HG02970 (cell line): ENCODE measurements at regions not wholly inside any gene's neighbourhood (a gene's known extent, or its start where the extent isn't known, plus 50 kb on each side); places are given as distances from the start of the nearest gene placed in this dataset.

Source experiments
- ATAC-seq: cut with Tn5 transposase; IDR thresholded peaks from one replicate; pipeline ENCODE4 v1.9.1; 2021; ENCODE audit warnings: mild to moderate bottlenecking, moderate library complexity, moderate number of reproducible peaks; ENCODE audit not compliant: unreplicated experiment, low FRiP score

DNA sequence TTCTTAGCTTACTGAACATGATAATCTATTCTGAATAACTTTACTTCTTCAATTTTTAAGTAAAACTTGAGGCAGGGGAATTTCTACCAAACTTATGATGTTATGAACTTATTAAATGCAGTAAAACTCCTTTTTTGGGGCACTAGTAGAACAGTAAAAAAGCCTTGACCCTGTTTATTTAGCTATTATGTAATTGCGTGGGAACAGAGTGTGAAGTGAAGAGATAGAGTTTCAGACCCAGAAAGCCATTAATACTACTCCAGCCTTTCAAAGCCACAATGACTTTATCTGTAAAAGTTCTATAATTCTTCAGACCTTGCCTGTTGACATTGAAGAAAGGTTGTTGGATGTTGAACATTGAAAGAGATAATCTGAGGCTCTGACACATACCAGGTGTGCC lies 638.8 kb upstream of the GRM7 start:
- no peak for ATAC-seq

- ATAC-seq, result no peak
Observed at GRCh38 chr3:6223572-6223971, 637.3 kb upstream of the GRM7 start.

DNA sequence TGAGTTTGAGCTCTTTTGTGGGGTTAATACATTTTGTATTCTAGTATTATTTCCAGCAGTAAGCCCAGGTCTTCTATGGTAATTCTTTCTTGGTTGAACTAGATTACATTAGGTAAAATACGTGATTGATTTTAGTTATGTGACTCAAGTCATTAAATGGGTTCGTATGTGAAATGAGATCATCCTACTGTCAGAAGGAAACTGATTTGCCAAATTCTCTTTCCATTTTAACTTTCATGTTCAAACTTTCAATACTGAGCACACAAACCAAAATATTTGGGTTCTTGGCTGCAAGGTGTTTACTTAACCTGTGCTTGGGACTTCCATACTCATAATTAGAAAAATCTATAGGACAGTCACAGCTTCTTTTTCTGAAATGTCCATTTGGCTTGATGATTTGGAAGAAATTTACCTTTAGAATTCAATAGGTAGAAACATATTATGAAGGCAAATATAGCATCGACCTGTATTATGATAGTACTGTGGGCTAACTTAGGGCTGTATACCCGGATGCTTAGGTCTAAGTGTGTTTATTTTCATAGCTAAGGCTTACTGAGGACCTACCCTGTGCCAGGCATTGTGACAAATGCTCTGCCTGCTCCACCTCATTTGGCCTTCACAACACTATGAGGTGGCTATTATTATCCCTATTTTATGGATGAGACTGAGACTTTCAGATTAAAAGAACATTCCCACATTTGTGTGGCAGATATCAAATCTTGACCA lies 631.8 kb upstream of the GRM7 start:
- no peak for ATAC-seq

GRCh38 chr3:6229778-6230410 lies 631.0 kb upstream of the GRM7 start:
- ATAC-seq, result no peak

DNA sequence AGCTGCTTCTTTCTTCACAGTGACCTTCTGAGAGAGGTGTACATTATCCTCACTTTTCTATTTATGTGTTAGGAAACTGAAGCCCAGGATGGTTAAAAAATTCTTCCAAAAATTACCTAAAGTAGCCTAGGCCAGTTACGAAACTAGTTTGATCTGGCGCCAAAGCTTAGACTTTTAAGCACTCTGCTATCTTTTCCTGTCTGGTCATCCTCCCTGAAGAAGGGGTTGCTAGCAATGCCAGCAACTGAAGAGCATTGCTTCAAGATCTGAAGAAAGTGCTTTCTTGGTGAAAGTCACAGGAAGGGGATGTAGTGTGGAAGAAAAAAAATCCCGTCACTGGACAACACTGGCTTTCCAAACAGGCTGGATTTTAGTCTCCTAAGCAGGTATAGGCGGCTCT lies 618.8 kb upstream of the GRM7 start:
- no peak for ATAC-seq

DNA sequence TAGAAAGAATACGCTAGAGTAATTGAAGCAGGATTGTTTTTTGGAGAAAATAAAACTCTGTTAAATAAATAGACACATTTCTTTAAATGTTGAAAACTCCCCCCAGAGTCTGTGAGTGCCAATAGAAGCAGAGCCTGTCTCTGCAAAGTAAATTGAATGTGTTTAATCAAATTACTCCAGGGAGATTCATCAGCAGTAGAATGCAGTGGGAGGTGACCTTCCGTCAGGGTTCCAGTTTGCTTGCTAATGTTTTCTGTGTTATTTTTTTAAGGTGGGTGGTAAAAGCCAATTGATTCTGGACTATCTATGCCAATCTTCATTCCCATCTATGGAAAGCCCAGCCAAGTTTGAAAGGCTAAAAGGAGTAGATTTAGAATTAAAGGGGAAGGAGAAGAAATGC lies 612.4 kb upstream of the GRM7 start:
- ATAC-seq, result no peak

GRCh38 chr3:6249679-6250078 lies 611.2 kb upstream of the GRM7 start:
- peak; percentile 52 for ATAC-seq

DNA sequence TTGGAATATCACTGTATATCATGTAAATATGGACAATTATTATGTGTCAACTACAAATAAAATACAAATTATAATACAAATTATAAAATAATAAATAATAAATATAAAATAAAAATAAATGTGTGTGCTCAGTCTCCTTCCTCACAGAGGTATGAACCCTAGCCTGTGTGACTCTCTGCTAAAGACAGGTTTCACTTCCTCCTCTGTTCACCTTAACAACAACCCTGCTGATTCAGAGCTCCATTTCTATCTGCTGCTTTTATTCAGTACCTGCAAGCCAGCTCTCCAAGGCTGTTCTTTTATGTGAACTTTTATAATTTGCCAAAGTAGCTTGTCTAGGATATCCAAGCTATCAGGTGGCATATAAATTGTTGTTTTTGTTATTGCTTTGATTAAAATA lies 610.7 kb upstream of the GRM7 start:
- ATAC-seq, result peak; percentile 97

- ATAC-seq, result no peak
Observed at GRCh38 chr3:6251612-6252400, 609.1 kb upstream of the GRM7 start.

DNA sequence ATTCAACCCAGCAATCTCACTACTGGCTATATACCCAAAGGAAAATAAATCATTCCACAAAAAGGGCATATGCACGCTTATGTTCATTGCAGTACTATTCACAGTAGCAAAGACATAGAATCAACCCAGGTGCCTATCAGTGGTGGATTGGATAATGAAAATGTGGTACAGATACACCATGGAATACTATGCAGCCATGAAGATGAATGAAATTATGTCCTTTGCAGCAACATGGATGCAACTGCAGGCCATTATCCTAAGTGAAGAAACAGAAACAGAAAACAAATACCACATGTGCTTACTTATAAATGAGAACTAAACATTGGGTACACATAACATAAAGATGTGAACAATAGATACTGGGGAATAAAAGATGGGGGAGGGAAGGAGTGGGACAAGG lies 606.4 kb upstream of the GRM7 start:
- no peak for ATAC-seq

DNA sequence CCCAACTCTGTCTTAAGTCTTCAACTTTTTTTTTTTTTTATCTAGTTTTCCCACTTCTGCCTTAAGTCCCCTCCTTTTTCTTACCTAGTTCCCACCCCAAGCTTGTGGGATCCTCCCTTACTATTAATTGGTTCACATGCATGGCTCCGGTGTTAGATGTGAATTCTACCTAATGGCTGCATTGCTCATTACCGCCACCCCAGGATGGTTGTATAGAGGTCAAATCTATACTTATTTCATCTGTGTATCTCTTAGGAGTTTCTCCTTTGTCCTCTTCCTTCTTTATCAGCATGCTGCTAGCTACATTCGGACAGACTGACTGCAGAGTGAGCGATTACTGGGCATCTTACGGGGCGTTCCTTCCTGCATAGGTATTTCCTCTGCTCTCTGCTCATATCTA lies 605.7 kb upstream of the GRM7 start:
- no peak for ATAC-seq

DNA sequence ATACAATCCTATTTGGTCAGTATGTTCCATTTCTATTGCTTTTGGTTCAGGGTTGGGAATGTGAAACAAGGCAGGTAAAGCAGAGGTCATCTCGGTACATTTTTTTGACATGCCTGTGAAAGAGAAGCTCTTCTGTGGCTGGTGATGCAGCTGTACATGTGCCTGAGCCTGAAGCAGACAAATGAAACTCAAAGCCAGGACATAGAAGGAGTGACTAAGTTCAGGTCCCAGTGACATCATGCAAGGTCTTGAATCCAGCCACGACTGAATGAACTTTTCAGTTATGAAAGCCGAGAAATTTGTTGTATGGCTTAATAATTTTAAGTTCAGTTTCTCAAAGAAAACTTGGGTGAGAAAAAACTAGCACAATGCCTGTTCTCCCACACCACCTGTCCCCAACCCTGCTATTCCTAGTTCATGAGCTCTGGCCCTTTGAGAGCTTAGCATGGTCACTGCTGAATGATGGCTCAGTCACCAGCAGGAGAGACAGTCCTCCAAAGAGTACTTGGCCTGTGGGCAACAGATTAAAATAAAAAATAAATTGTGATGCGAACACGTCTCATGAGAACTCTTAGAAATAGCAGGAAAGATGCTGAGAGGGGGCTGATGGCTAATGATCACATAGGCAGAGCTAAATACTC lies 600.2 kb upstream of the GRM7 start:
- no peak for ATAC-seq

DNA sequence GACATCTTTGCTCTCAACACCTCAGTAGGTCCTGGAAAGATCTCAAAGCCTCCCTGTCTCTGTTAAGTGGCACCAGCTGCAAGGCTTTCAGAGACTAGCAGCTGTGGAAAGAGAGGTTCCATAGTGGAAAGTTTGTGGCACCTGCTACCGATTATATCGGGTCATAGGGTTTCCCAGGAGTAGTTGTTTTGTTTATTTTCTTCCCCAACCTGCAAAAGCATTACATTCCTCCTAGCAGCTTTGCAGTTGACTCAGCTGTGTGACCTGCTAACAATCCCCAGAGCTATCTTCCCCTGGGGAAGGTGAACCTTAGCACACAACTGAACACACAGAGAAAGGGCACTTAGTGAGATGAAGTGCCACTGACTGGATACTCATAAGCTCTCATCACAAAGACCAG lies 598.9 kb upstream of the GRM7 start:
- no peak for ATAC-seq

GRCh38 chr3:6264036-6264435 lies 596.9 kb upstream of the GRM7 start:
- no peak for ATAC-seq

GRCh38 chr3:6264906-6265305 lies 596.0 kb upstream of the GRM7 start:
- no peak for ATAC-seq

- no peak for ATAC-seq
Observed at GRCh38 chr3:6266135-6266534, 594.8 kb upstream of the GRM7 start.

DNA sequence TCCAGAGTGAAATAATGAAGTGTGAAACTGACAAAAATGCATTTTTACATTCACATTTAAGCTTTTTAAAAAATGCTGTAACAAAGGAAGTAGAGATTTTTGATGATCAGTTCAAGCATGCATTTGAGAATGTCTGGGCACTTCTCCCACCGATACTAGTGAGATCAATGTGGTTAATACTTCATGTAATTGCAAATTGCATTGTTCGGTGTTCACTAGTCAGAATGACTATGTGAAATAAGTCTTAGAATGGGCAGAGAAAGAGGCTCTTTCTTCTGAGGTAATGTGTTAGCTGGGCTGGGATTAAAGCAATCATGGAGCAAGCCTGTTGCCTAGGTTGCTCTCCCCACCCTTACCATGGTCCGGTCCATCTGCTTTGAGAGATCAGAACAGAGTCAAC lies 587.0 kb upstream of the GRM7 start:
- no peak for ATAC-seq

GRCh38 chr3:6281662-6282061 lies 579.3 kb upstream of the GRM7 start:
- no peak for ATAC-seq

DNA sequence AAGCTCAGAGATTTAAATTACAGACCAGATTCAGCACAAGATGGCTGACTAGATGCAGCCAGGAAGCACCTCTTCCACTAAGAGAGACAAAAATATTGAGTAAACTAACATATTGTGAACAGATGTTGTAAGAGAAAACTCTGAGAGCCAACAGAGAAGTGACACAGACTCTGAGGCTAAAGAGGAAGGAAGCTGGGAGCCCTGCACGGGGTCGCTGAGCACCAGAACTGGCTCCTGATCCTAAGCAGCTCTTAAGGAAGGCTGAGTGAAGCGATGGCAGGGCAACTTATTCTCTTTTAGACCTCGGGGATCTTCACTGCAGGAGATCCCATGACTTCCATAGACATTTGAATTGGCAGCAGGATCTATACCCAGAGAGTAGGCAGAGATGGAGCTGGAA lies 578.0 kb upstream of the GRM7 start:
- ATAC-seq, result no peak

- ATAC-seq, result no peak
Observed at GRCh38 chr3:6287088-6287875, 573.6 kb upstream of the GRM7 start.
